ENCODE measurements at regions not wholly inside any gene's neighbourhood (a gene's known extent, or its start where the extent isn't known, plus 50 kb on each side); places are given as distances from the start of the nearest gene placed in this dataset.

GRCh38 chr6:156634951-156635371 is 142.2 kb upstream of the ARID1B start:
- TF ChIP-seq EP300 (IDR thresholded peaks at IDR 0.05) (no peak), POLR2A (IDR thresholded peaks at IDR 0.05) (no peak), CTCF (IDR thresholded peaks at IDR 0.05) (no peak)

Measured in stomach (tissue), 4 donors.